Thyroid gland (tissue), 4 donors: ENCODE measurements at regions not wholly inside any gene's neighbourhood (a gene's known extent, or its start where the extent isn't known, plus 50 kb on each side); places are given as distances from the start of the nearest gene placed in this dataset.

Source experiments
- CTCF ChIP-seq, 6 experiments: fragments of 200-600 bp in 3 of 6; fragments of 450-650 bp in 3 of 6; sonication (generic) in 3 of 6; IDR thresholded peaks; one replicate each; pipeline ENCODE4 v1.5.1; 2016 to 2019; ENCODE audit warnings: antibody characterized with exemption in 6 of 6, mild to moderate bottlenecking in 2 of 6, inconsistent platforms in 1 of 6, moderate library complexity in 1 of 6
- POLR2A ChIP-seq, 2 donors: fragments of 450-650 bp; IDR thresholded peaks; one replicate each; pipeline ENCODE4 v1.6.1; 2017; ENCODE audit warnings: antibody characterized with exemption in 2 of 2, mild to moderate bottlenecking in 2 of 2, moderate library complexity in 1 of 2

GRCh38 chr5:21689587-21689986 lies 1163.6 kb downstream of the CDH12 start:
- no peak for TF ChIP-seq POLR2A (IDR thresholded peaks at IDR 0.05)
- TF ChIP-seq CTCF (IDR thresholded peaks at IDR 0.05): no peak
